GM15510 (cell line): ENCODE measurements at regions not wholly inside any gene's neighbourhood (a gene's known extent, or its start where the extent isn't known, plus 50 kb on each side); places are given as distances from the start of the nearest gene placed in this dataset.

Experiments used
- POLR2A ChIP-seq: IDR thresholded peaks from 3 replicates; pipeline ENCODE4 v1.6.1; 2011; ENCODE audit warnings: borderline replicate concordance; ENCODE audit not compliant: insufficient read length; ENCODE audit errors: extremely low read depth

GRCh38 chr16:85529489-85530369 is 83.4 kb upstream of the GSE1 start:
- TF ChIP-seq POLR2A = no peak

GRCh38 chr16:85530370-85530739 is 82.8 kb upstream of the GSE1 start:
- TF ChIP-seq POLR2A = no peak

- no peak for TF ChIP-seq POLR2A
Measured at GRCh38 chr16:85531516-85531915, 81.6 kb upstream of the GSE1 start.

- no peak for TF ChIP-seq POLR2A
Measured at GRCh38 chr16:85532147-85532546, 81.0 kb upstream of the GSE1 start.

GRCh38 chr16:85534536-85535351 is 78.4 kb upstream of the GSE1 start:
- no peak for TF ChIP-seq POLR2A

- no peak for TF ChIP-seq POLR2A
Measured at GRCh38 chr16:85535352-85536072, 77.6 kb upstream of the GSE1 start.

GRCh38 chr16:85536073-85536410 is 77.1 kb upstream of the GSE1 start:
- no peak for TF ChIP-seq POLR2A

GRCh38 chr16:85536411-85537330 is 76.5 kb upstream of the GSE1 start:
- no peak for TF ChIP-seq POLR2A

- no peak for TF ChIP-seq POLR2A
Measured at GRCh38 chr16:85537331-85537788, 75.8 kb upstream of the GSE1 start.

GRCh38 chr16:85537795-85538401 is 75.2 kb upstream of the GSE1 start:
- TF ChIP-seq POLR2A = no peak

GRCh38 chr16:85539084-85539483 is 74.0 kb upstream of the GSE1 start:
- no peak for TF ChIP-seq POLR2A

GRCh38 chr16:85539629-85540291 is 73.4 kb upstream of the GSE1 start:
- TF ChIP-seq POLR2A = no peak

- no peak for TF ChIP-seq POLR2A
Measured at GRCh38 chr16:85541181-85541580, 71.9 kb upstream of the GSE1 start.

GRCh38 chr16:85541619-85541979 is 71.5 kb upstream of the GSE1 start:
- TF ChIP-seq POLR2A = no peak
